Immature natural killer cell (primary cell): ENCODE measurements at regions not wholly inside any gene's neighbourhood (a gene's known extent, or its start where the extent isn't known, plus 50 kb on each side); places are given as distances from the start of the nearest gene placed in this dataset.

ENCODE experiments used
- DNase-seq, 3 donors: peaks; one replicate each; pipeline ENCODE4 v3.0.0; 2022; ENCODE audit warnings: mixed read lengths in 1 of 3
- H3K27ac Mint-ChIP-seq, 6 donors: one replicate each; pipeline ENCODE4 v1.8.0; 2020; ENCODE audit warnings: mixed read lengths in 6 of 6, mild to moderate bottlenecking in 5 of 6, inconsistent platforms in 4 of 6, moderate library complexity in 3 of 6
- H3K27me3 Mint-ChIP-seq, 3 donors: one replicate each; pipeline ENCODE4 v1.8.0; 2020 to 2021; ENCODE audit warnings: low read depth in 3 of 3, mild to moderate bottlenecking in 3 of 3, mixed read lengths in 3 of 3, moderate library complexity in 3 of 3, inconsistent platforms in 1 of 3
- H3K36me3 Mint-ChIP-seq, 3 donors: one replicate each; pipeline ENCODE4 v1.8.0; 2020; ENCODE audit warnings: mixed read lengths in 3 of 3, inconsistent platforms in 2 of 3, mild to moderate bottlenecking in 2 of 3
- H3K4me1 Mint-ChIP-seq, 2 donors: one replicate each; pipeline ENCODE4 v1.8.0; 2020; ENCODE audit warnings: inconsistent platforms in 2 of 2, mild to moderate bottlenecking in 2 of 2, mixed read lengths in 2 of 2, moderate library complexity in 1 of 2
- H3K4me3 Mint-ChIP-seq, 5 donors: one replicate each; pipeline ENCODE4 v1.8.0; 2020; ENCODE audit warnings: mild to moderate bottlenecking in 5 of 5, mixed read lengths in 5 of 5, inconsistent platforms in 3 of 5, moderate library complexity in 3 of 5
- H3K9me3 Mint-ChIP-seq, 6 donors: one replicate each; pipeline ENCODE4 v1.8.0; 2020; ENCODE audit warnings: mild to moderate bottlenecking in 6 of 6, mixed read lengths in 6 of 6, inconsistent platforms in 4 of 6, moderate library complexity in 3 of 6

- H3K4me3 Mint-ChIP-seq: no peak overlapping the region
- no peaks in the 10 kb centered on the region for H3K36me3 Mint-ChIP-seq
- peaks cover 0 to 2% (median 2%) of the 10 kb centered on the region in 3 donors for H3K27me3 Mint-ChIP-seq
- no peak for DNase-seq
- H3K27ac Mint-ChIP-seq: no peak overlapping the region
- no peaks in the 10 kb centered on the region for H3K4me1 Mint-ChIP-seq
- H3K9me3 Mint-ChIP-seq: peaks cover 0 to 9% (median 2%) of the 10 kb centered on the region in 6 donors
Observed at GRCh38 chr13:73451221-73452029, 392.6 kb downstream of the KLF5 start.

GRCh38 chr13:73450583-73450982, 391.8 kb downstream of the KLF5 start:
- Mint-ChIP-seq H3K4me3 (no peak overlapping the region), H3K27me3 (peaks cover 0 to 2% (median 0%) of the 10 kb centered on the region in 3 donors), H3K9me3 (peaks cover 0 to 9% (median 6%) of the 10 kb centered on the region in 6 donors), H3K27ac (no peak overlapping the region), H3K36me3 (no peaks in the 10 kb centered on the region), H3K4me1 (no peaks in the 10 kb centered on the region)
- DNase-seq: no peak

GRCh38 chr13:73449252-73449651, 390.4 kb downstream of the KLF5 start:
- Mint-ChIP-seq H3K36me3 (no peaks in the 10 kb centered on the region), H3K4me1 (no peaks in the 10 kb centered on the region), H3K27me3 (peaks cover 0 to 2% (median 0%) of the 10 kb centered on the region in 3 donors), H3K4me3 (no peak overlapping the region), H3K9me3 (peaks cover 0 to 10% (median 7%) of the 10 kb centered on the region in 6 donors), H3K27ac (no peak overlapping the region)
- no peak for DNase-seq

GRCh38 chr13:73440296-73440895, 381.6 kb downstream of the KLF5 start:
- H3K4me3 Mint-ChIP-seq: no peak overlapping the region
- no peaks in the 10 kb centered on the region for H3K36me3 Mint-ChIP-seq
- H3K27ac Mint-ChIP-seq: no peak overlapping the region
- DNase-seq: no peak
- no peaks in the 10 kb centered on the region for H3K27me3 Mint-ChIP-seq
- no peaks in the 10 kb centered on the region for H3K4me1 Mint-ChIP-seq
- peaks cover 7 to 52% (median 28%) of the 10 kb centered on the region in 6 donors for H3K9me3 Mint-ChIP-seq

GRCh38 chr13:73433890-73434289, 375.1 kb downstream of the KLF5 start:
- no peak for DNase-seq
- Mint-ChIP-seq H3K27me3 (peaks cover 0 to 5% (median 3%) of the 10 kb centered on the region in 3 donors), H3K9me3 (peaks cover 3 to 13% (median 7%) of the 10 kb centered on the region in 6 donors), H3K36me3 (no peaks in the 10 kb centered on the region), H3K4me3 (no peak overlapping the region), H3K27ac (no peak overlapping the region), H3K4me1 (no peaks in the 10 kb centered on the region)

GRCh38 chr13:73433458-73433857, 374.7 kb downstream of the KLF5 start:
- no peak overlapping the region for H3K4me3 Mint-ChIP-seq
- no peak overlapping the region for H3K27ac Mint-ChIP-seq
- H3K9me3 Mint-ChIP-seq: peaks cover 3 to 13% (median 7%) of the 10 kb centered on the region in 6 donors
- no peak for DNase-seq
- no peaks in the 10 kb centered on the region for H3K4me1 Mint-ChIP-seq
- H3K27me3 Mint-ChIP-seq: peaks cover 0 to 5% (median 3%) of the 10 kb centered on the region in 3 donors
- no peaks in the 10 kb centered on the region for H3K36me3 Mint-ChIP-seq

GRCh38 chr13:73429701-73430100, 370.9 kb downstream of the KLF5 start:
- H3K4me1 Mint-ChIP-seq: no peaks in the 10 kb centered on the region
- peaks cover 0 to 6% (median 0%) of the 10 kb centered on the region in 6 donors for H3K9me3 Mint-ChIP-seq
- H3K36me3 Mint-ChIP-seq: no peaks in the 10 kb centered on the region
- no peak overlapping the region for H3K4me3 Mint-ChIP-seq
- no peak for DNase-seq
- peaks cover 0 to 4% (median 3%) of the 10 kb centered on the region in 3 donors for H3K27me3 Mint-ChIP-seq
- H3K27ac Mint-ChIP-seq: no peak overlapping the region

- no peaks in the 10 kb centered on the region for H3K4me1 Mint-ChIP-seq
- H3K27ac Mint-ChIP-seq: no peak overlapping the region
- H3K9me3 Mint-ChIP-seq: peaks cover 0 to 6% (median 0%) of the 10 kb centered on the region in 6 donors
- DNase-seq: no peak
- H3K36me3 Mint-ChIP-seq: no peaks in the 10 kb centered on the region
- peaks cover 0 to 3% (median 1%) of the 10 kb centered on the region in 3 donors for H3K27me3 Mint-ChIP-seq
- H3K4me3 Mint-ChIP-seq: no peak overlapping the region
Observed at GRCh38 chr13:73428706-73429105, 369.9 kb downstream of the KLF5 start.

- H3K27me3 Mint-ChIP-seq: peaks cover 0 to 3% (median 1%) of the 10 kb centered on the region in 3 donors
- H3K36me3 Mint-ChIP-seq: no peaks in the 10 kb centered on the region
Observed at GRCh38 chr13:73428137-73428536, 369.3 kb downstream of the KLF5 start.

GRCh38 chr13:73422973-73423372, 364.2 kb downstream of the KLF5 start:
- no peaks in the 10 kb centered on the region for H3K4me1 Mint-ChIP-seq
- H3K36me3 Mint-ChIP-seq: no peaks in the 10 kb centered on the region
- H3K27ac Mint-ChIP-seq: no peak overlapping the region
- H3K9me3 Mint-ChIP-seq: peaks cover 0 to 5% (median 0%) of the 10 kb centered on the region in 6 donors
- H3K27me3 Mint-ChIP-seq: no peaks in the 10 kb centered on the region
- DNase-seq: no peak
- H3K4me3 Mint-ChIP-seq: no peak overlapping the region

More at GRCh38 chr13:73428137-73428536, 369.3 kb downstream of the KLF5 start:
- no peak for DNase-seq
- Mint-ChIP-seq H3K4me1 (no peaks in the 10 kb centered on the region), H3K9me3 (peaks cover 0 to 6% (median 0%) of the 10 kb centered on the region in 6 donors), H3K4me3 (no peak overlapping the region), H3K27ac (no peak overlapping the region)

GRCh38 chr13:73421310-73421912, 362.6 kb downstream of the KLF5 start:
- H3K27ac Mint-ChIP-seq: no peak overlapping the region
- no peak for DNase-seq
- H3K27me3 Mint-ChIP-seq: no peaks in the 10 kb centered on the region
- no peaks in the 10 kb centered on the region for H3K9me3 Mint-ChIP-seq
- H3K4me3 Mint-ChIP-seq: no peak overlapping the region
- no peaks in the 10 kb centered on the region for H3K36me3 Mint-ChIP-seq
- H3K4me1 Mint-ChIP-seq: no peaks in the 10 kb centered on the region

GRCh38 chr13:73419186-73419585, 360.4 kb downstream of the KLF5 start:
- DNase-seq: no peak
- Mint-ChIP-seq H3K4me1 (no peaks in the 10 kb centered on the region), H3K9me3 (no peaks in the 10 kb centered on the region), H3K36me3 (no peaks in the 10 kb centered on the region), H3K27me3 (peaks cover 0 to 2% (median 0%) of the 10 kb centered on the region in 3 donors), H3K27ac (no peak overlapping the region), H3K4me3 (no peak overlapping the region)

- Mint-ChIP-seq H3K27me3 (peaks cover 0 to 2% (median 0%) of the 10 kb centered on the region in 3 donors), H3K4me1 (no peaks in the 10 kb centered on the region), H3K9me3 (no peaks in the 10 kb centered on the region), H3K36me3 (no peaks in the 10 kb centered on the region), H3K27ac (no peak overlapping the region), H3K4me3 (no peak overlapping the region)
- DNase-seq: no peak
Observed at GRCh38 chr13:73417012-73417615, 358.3 kb downstream of the KLF5 start.

GRCh38 chr13:73416093-73416492, 357.3 kb downstream of the KLF5 start:
- Mint-ChIP-seq H3K27ac (no peak overlapping the region), H3K36me3 (no peaks in the 10 kb centered on the region), H3K27me3 (peaks cover 0 to 2% (median 0%) of the 10 kb centered on the region in 3 donors), H3K4me3 (no peak overlapping the region), H3K4me1 (no peaks in the 10 kb centered on the region), H3K9me3 (no peaks in the 10 kb centered on the region)
- DNase-seq: no peak
